IPS DF 6.9 (cell line): ENCODE measurements at regions not wholly inside any gene's neighbourhood (a gene's known extent, or its start where the extent isn't known, plus 50 kb on each side); places are given as distances from the start of the nearest gene placed in this dataset.

ENCODE experiments used
- DNase-seq: peaks from one replicate; pipeline ENCODE4 v3.0.0-alpha.2; 2013; ENCODE audit warnings: low read depth, low spot score
- H3K27ac ChIP-seq: one replicate; pipeline ENCODE4 v1.5.1; 2013; ENCODE audit warnings: low read length, control low read depth
- H3K27me3 ChIP-seq: 2 replicates; pipeline ENCODE4 v1.6.1; 2013; ENCODE audit warnings: mild to moderate bottlenecking, low read length; ENCODE audit not compliant: control insufficient read depth, insufficient read depth
- H3K36me3 ChIP-seq: 2 replicates; pipeline ENCODE4 v1.6.1; 2013; ENCODE audit warnings: low read length; ENCODE audit not compliant: control insufficient read depth, insufficient read depth
- H3K4me1 ChIP-seq: 2 replicates; pipeline ENCODE4 v1.6.1; 2013; ENCODE audit warnings: low read length; ENCODE audit not compliant: control insufficient read depth, insufficient read depth
- H3K4me3 ChIP-seq: 2 replicates; pipeline ENCODE4 v1.5.1; 2013; ENCODE audit warnings: mild to moderate bottlenecking, low read length
- H3K9me3 ChIP-seq: 2 replicates; pipeline ENCODE4 v1.6.1; 2013; ENCODE audit warnings: low read length, inconsistent platforms; ENCODE audit not compliant: control insufficient read depth, insufficient read depth
- WGBS: extraction: QIAGEN DNeasy Blood & Tissue Kit; methylation state at CpG from one replicate; pipeline ENCODE4 v1.1.7; 2013; ENCODE audit warnings: mixed read lengths, missing lambda C conversion rate; ENCODE audit not compliant: insufficient read length, insufficient coverage; 5-methylcytosine and 5-hydroxymethylcytosine counted together

- Histone ChIP-seq H3K9me3 (no peaks in the 10 kb centered on the region), H3K27me3 (no peaks in the 10 kb centered on the region), H3K36me3 (no peaks in the 10 kb centered on the region), H3K4me1 (peaks cover 5% of the 10 kb centered on the region; the same call in 1 of the 2 replicates), H3K4me3 (no peak overlapping the region), H3K27ac (no peak overlapping the region)
- no peak for DNase-seq
- no CpG with 5 or more reads among the region's 18 CpGs for WGBS
These were observed 598.3 kb upstream of the JAG1 start for GRCh38 chr20:11271920-11272594.

- H3K4me1 ChIP-seq: peaks cover 5% of the 10 kb centered on the region; the same call in 1 of the 2 replicates
- H3K4me3 ChIP-seq: no peak overlapping the region
- peak; percentile 33 for DNase-seq
- no CpG with 5 or more reads among the region's 6 CpGs for WGBS
- no peaks in the 10 kb centered on the region for H3K36me3 ChIP-seq
- no peak overlapping the region for H3K27ac ChIP-seq
- H3K9me3 ChIP-seq: no peaks in the 10 kb centered on the region
- no peaks in the 10 kb centered on the region for H3K27me3 ChIP-seq
These were observed 600.4 kb upstream of the JAG1 start for GRCh38 chr20:11274141-11274594.

- H3K27ac ChIP-seq: no peak overlapping the region
- WGBS: 92% methylated on average over 1 of the region's 2 CpGs
These were observed 601.9 kb upstream of the JAG1 start for GRCh38 chr20:11275740-11276139.

GRCh38 chr20:11277170-11277569, 603.4 kb upstream of the JAG1 start:
- no CpG with 5 or more reads among the region's 1 CpG for WGBS
- no peak overlapping the region for H3K27ac ChIP-seq
- H3K36me3 ChIP-seq: no peaks in the 10 kb centered on the region
- DNase-seq: no peak
- no peaks in the 10 kb centered on the region for H3K9me3 ChIP-seq
- H3K4me1 ChIP-seq: no peaks in the 10 kb centered on the region
- no peak overlapping the region for H3K4me3 ChIP-seq
- no peaks in the 10 kb centered on the region for H3K27me3 ChIP-seq

More at GRCh38 chr20:11275740-11276139, 601.9 kb upstream of the JAG1 start:
- no peak overlapping the region for H3K4me3 ChIP-seq
- no peaks in the 10 kb centered on the region for H3K36me3 ChIP-seq
- DNase-seq: no peak
- H3K9me3 ChIP-seq: no peaks in the 10 kb centered on the region
- no peaks in the 10 kb centered on the region for H3K27me3 ChIP-seq
- peaks cover 4% of the 10 kb centered on the region; the same call in 1 of the 2 replicates for H3K4me1 ChIP-seq

- Histone ChIP-seq H3K4me1 (no peaks in the 10 kb centered on the region), H3K36me3 (no peaks in the 10 kb centered on the region), H3K4me3 (no peak overlapping the region), H3K9me3 (no peaks in the 10 kb centered on the region), H3K27ac (no peak overlapping the region), H3K27me3 (no peaks in the 10 kb centered on the region)
- DNase-seq: no peak
- WGBS: no CpG with 5 or more reads among the region's 4 CpGs
These were observed 604.1 kb upstream of the JAG1 start for GRCh38 chr20:11277858-11278257.

- Histone ChIP-seq H3K36me3 (no peaks in the 10 kb centered on the region), H3K27me3 (no peaks in the 10 kb centered on the region), H3K4me3 (no peak overlapping the region), H3K9me3 (no peaks in the 10 kb centered on the region), H3K4me1 (no peaks in the 10 kb centered on the region), H3K27ac (no peak overlapping the region)
- no CpG with 5 or more reads among the region's 2 CpGs for WGBS
- no peak for DNase-seq
These were observed 604.7 kb upstream of the JAG1 start for GRCh38 chr20:11278461-11278860.

- no peaks in the 10 kb centered on the region for H3K36me3 ChIP-seq
- H3K9me3 ChIP-seq: no peaks in the 10 kb centered on the region
- H3K27me3 ChIP-seq: no peaks in the 10 kb centered on the region
- DNase-seq: no peak
- no peak overlapping the region for H3K4me3 ChIP-seq
- WGBS: no CpG with 5 or more reads among the region's 3 CpGs
- no peaks in the 10 kb centered on the region for H3K4me1 ChIP-seq
- H3K27ac ChIP-seq: no peak overlapping the region
These were observed 607.4 kb upstream of the JAG1 start for GRCh38 chr20:11281240-11281639.

- Histone ChIP-seq H3K27me3 (no peaks in the 10 kb centered on the region), H3K27ac (no peak overlapping the region), H3K36me3 (no peaks in the 10 kb centered on the region), H3K9me3 (no peaks in the 10 kb centered on the region), H3K4me3 (no peak overlapping the region), H3K4me1 (no peaks in the 10 kb centered on the region)
- no peak for DNase-seq
- no CpG with 5 or more reads among the region's 4 CpGs for WGBS
These were observed 608.0 kb upstream of the JAG1 start for GRCh38 chr20:11281768-11282167.

- H3K9me3 ChIP-seq: no peaks in the 10 kb centered on the region; the same call in 1 of the 2 replicates
- H3K4me3 ChIP-seq: no peak overlapping the region
- H3K27ac ChIP-seq: no peak overlapping the region
- H3K27me3 ChIP-seq: no peaks in the 10 kb centered on the region
- WGBS: no CpG with 5 or more reads among the region's 2 CpGs
- H3K4me1 ChIP-seq: no peaks in the 10 kb centered on the region
- H3K36me3 ChIP-seq: no peaks in the 10 kb centered on the region
- no peak for DNase-seq
These were observed 613.3 kb upstream of the JAG1 start for GRCh38 chr20:11287126-11287525.

- no peak overlapping the region for H3K27ac ChIP-seq
- DNase-seq: no peak
- WGBS: no CpG with 5 or more reads among the region's 1 CpG
- H3K4me3 ChIP-seq: no peak overlapping the region
- H3K9me3 ChIP-seq: no peaks in the 10 kb centered on the region
- H3K4me1 ChIP-seq: no peaks in the 10 kb centered on the region
- H3K27me3 ChIP-seq: no peaks in the 10 kb centered on the region
- H3K36me3 ChIP-seq: no peaks in the 10 kb centered on the region
These were observed 621.5 kb upstream of the BTBD3 start for GRCh38 chr20:11296221-11296620.

- Histone ChIP-seq H3K4me1 (no peaks in the 10 kb centered on the region), H3K36me3 (no peaks in the 10 kb centered on the region), H3K9me3 (no peaks in the 10 kb centered on the region), H3K27me3 (no peaks in the 10 kb centered on the region), H3K27ac (no peak overlapping the region), H3K4me3 (no peak overlapping the region)
- no peak for DNase-seq
These were observed 620.7 kb upstream of the BTBD3 start for GRCh38 chr20:11296951-11297350.
